GM18507 (cell line): ENCODE measurements at regions not wholly inside any gene's neighbourhood (a gene's known extent, or its start where the extent isn't known, plus 50 kb on each side); places are given as distances from the start of the nearest gene placed in this dataset.

Experiments used
- DNase-seq: peaks from one replicate; pipeline ENCODE4 v3.0.0; 2011; ENCODE audit warnings: low read depth; ENCODE audit not compliant: insufficient read length; ENCODE audit errors: extremely low spot score
- FAIRE-seq: peaks from 2 replicates; lab custom pipeline; 2011; peaks lifted over from hg19 to GRCh38; lab: Jason Lieb, UNC

DNA sequence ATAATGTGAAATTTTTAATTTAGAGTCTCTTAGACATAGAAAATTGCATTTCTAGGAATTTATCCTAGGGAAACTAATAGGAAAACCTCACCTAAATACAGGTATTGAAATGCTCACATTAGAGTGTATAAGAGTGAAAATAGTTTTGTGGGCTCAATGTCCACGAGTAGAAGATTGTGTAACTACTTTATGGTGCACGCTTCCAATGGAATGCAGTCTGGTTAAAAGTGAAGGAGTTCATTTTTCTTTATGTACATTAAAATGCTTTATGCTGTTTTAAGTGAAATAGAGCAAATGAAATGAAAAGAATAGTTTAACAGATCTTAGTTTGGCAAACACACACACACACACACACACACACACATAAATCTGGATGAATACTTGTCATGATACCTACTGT, 278.2 kb downstream of the USP25 start:
- no peak for DNase-seq
- no peak for FAIRE-seq

DNA sequence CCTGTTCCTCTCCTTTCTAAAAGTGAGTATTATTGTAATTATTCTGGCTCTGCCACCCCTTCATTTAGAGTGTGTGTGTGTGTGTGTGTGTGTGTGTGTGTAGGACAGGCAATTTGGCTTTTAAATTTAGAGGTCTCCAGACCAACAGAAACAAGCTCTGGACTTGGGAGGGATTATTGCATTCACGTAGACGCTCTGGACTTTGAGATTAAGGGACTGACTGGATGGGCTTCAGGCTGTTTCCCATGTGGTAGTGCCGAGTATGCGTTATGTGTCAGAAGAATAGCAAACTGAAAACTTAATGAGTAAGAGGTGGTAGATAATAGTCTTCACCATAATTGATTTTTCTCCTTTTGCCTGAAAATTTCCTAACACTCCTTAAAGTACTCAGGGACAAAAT, 281.9 kb downstream of the USP25 start:
- no peak for FAIRE-seq
- no peak for DNase-seq

DNA sequence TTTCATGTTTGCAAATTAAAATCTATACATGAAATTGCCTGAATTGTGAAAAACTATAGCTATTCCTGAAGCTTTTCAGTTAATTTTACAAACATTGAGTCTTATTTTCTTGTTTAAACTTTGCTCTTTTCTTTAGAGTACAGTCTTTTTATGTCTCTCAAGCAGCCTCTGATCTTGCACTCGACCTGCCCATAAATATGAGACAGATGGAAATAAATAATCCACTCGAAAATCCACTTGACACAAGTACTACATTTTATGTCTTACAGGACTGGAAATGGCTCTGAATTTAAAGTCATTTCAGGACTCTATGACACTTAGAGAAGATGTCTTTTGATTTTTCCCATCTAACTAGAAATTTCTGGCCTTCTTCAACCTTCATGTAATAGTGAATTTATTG, 283.8 kb downstream of the USP25 start:
- no peak for FAIRE-seq
- DNase-seq, result no peak

DNA sequence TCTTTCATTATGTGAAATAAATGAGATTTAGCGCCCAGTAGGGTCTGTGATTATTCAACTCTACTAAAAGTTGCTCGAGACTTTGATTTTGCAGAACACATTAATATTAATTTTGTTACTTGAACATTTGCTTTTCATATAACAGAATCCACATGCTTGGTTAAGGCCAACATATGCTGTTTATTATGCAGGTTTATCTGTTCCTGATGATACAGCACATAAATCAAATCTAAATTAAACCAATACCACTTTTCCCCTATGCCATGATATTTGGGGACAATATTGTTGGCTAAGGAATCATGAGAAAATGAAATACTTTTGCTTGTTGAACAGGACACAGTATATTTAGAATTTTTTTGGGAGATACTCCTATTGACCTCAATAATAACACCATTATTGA, 291.1 kb downstream of the USP25 start:
- DNase-seq (no peak), FAIRE-seq (no peak)

DNA sequence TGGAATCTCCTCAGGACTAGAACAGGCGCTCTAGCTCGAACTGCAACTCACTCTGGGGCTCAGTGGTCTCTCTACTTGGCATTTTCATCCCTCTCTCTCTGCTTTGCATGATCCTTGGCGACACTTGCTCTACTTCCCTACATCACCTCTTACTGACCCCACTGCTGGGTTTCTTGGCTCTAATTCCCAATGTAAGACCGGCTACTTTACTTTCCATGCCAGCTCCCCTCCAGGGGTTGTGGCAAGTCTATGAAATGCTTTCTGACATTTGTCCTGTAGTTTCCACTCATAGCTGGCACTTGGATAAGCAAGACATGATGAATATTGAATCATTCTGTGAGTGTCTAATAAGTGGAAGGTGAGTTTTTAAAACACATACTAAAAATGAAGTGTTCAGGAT, 292.3 kb downstream of the USP25 start:
- FAIRE-seq (no peak), DNase-seq (no peak)

GRCh38 chr21:16022921-16023320, 293.1 kb downstream of the USP25 start:
- FAIRE-seq, result no peak

GRCh38 chr21:16028142-16028541, 298.4 kb downstream of the USP25 start:
- DNase-seq (no peak), FAIRE-seq (no peak)

More at GRCh38 chr21:16022921-16023320, 293.1 kb downstream of the USP25 start:
- no peak for DNase-seq

GRCh38 chr21:16028941-16029464, 299.2 kb downstream of the USP25 start:
- FAIRE-seq (no peak), DNase-seq (no peak)

- FAIRE-seq (no peak), DNase-seq (no peak)
Measured at GRCh38 chr21:16033193-16033592, 303.4 kb downstream of the USP25 start.

DNA sequence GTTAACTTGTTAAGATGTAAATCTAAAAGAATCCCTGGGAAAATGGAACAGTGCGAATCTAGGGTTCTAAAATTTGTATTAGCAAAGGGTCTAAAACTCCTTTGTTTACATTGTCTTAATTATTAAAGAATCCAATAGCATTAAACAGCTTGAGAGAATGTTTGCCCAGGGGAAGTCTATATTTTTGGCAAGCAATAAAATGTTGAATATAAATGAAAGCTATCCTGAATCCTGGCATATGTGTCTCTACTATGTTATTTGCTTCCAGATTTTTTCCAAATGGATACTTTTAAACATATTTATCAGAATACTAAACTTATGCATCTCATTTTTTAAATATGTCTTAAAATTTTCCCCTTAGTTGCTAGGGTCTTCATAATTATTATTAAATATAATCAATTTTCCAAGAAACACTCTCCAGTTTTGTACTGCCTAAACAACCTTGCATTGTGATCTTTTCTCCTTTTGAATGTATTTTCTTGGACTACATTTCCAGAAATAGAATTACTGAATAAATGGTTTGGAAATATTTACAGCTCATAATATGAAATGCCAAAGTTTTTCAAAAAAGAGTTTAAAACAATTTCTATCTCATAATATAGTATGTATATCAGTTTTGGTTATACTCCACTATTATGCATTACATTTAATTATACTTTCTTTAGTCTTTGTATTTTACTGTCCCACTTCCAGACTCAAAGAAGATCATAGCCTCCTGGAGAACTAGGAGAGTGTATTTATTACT, 304.8 kb downstream of the USP25 start:
- DNase-seq (no peak), FAIRE-seq (no peak)

GRCh38 chr21:16037421-16037955, 307.7 kb downstream of the USP25 start:
- DNase-seq (no peak), FAIRE-seq (no peak)

DNA sequence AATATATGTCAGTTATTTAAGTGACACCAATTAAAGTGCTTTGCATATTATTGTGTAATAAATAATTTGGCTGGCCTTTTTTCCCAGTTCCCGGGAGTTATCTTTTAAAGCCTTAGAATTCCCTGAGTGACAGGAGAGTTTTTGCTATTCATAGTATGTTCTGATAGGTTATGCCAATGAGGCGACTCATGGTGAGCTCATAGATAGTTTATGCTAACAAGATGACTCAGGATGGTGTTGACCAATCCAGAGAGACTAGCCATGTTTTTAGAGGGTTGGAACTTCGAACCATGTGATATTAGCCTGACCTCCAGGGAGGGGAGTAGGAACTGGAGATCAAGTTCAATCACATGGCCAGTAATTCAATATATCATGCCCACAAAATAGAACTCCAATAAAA, 310.8 kb downstream of the USP25 start:
- no peak for FAIRE-seq
- no peak for DNase-seq

GRCh38 chr21:16044676-16045075, 314.9 kb downstream of the USP25 start:
- FAIRE-seq (no peak), DNase-seq (no peak)

- DNase-seq, result no peak
- FAIRE-seq, result no peak
Measured at GRCh38 chr21:16046656-16047330, 317.0 kb downstream of the USP25 start.

DNA sequence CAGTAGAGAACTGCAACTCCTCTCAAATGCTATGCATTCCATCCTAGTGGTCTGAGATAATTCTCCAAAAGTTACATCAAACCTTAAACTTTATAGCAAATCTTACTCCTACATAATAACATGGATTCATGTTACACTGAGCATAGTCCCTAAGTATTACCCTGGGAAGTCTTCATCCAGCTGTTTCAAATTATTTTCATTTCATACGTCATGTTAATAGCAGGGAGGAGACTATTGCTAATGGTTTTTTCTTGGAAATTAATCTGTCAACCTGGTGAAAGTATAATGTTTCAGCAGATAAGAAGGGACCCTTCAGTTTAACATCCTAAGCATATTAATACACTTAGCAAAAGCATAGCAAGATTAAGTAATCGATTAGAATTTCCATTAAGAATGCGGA, 318.1 kb downstream of the USP25 start:
- DNase-seq, result no peak
- FAIRE-seq, result no peak

DNA sequence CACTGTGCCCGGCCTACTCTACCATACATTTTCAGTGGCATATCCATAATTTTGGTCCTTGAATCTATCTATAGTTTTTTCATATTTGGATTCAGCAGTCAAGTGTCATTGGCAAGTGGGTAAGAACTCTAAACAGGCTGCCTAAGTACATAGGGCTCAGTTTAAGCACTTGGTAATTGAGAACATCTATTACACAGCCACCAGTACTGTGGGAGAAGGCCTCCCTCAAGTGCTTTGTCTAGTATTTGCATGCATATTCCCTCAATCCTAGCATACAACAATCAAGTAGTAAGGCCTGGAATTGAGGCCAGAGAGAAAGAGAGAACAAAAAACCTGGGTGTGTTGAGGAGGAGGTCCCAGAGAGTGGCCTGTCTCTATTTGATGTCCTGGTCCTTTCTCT, 325.2 kb downstream of the USP25 start:
- DNase-seq, result no peak
- FAIRE-seq, result no peak

GRCh38 chr21:16058896-16059295, 329.1 kb downstream of the USP25 start:
- no peak for DNase-seq
- FAIRE-seq, result no peak

GRCh38 chr21:16059981-16060380, 330.2 kb downstream of the USP25 start:
- FAIRE-seq, result no peak

GRCh38 chr21:16061194-16061593, 331.4 kb downstream of the USP25 start:
- no peak for FAIRE-seq
- no peak for DNase-seq

More at GRCh38 chr21:16059981-16060380, 330.2 kb downstream of the USP25 start:
- DNase-seq, result no peak

DNA sequence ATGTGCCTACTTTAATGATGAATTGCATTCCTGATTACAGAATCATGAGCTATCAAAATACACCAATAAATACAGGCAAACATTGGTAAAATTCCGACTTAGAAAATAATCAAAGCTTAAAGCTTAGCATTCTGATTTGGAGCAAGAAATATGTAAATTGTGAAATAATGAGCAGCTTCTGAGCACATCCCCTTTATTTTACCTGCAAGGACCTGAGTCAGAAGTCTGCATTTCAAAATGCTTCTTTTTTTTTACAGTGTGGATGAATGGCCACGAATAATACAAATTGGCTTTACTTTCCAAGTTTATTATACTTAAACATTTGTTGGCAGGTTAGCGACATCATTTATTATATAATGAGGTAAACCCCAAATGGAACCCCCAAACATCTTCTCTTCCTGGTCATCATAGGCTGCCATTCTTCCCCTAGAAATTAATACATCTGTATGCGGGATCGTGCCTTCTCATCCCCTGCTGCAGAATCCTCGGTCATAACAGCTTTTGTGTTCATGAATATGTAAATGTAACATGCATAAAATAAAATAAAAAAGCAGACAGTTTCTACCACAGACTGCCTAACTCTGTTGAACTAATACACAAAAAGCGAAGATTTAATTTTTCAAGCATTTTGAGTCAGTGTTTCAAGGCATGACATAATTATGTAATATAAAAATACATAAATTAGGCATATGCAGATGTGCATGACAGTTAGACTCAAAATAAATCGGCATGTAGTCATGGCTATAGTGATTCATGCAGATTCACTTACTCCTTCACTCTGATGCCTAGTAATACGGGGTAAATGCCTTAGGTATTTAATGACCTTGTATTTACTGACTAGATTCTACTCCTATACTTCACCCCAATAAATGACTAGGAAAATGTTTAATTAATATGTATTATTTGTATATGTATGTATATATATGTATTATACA, 339.7 kb downstream of the USP25 start:
- FAIRE-seq, result no peak
- DNase-seq, result no peak
